ENCODE measurements at regions not wholly inside any gene's neighbourhood (a gene's known extent, or its start where the extent isn't known, plus 50 kb on each side); places are given as distances from the start of the nearest gene placed in this dataset.

DNA sequence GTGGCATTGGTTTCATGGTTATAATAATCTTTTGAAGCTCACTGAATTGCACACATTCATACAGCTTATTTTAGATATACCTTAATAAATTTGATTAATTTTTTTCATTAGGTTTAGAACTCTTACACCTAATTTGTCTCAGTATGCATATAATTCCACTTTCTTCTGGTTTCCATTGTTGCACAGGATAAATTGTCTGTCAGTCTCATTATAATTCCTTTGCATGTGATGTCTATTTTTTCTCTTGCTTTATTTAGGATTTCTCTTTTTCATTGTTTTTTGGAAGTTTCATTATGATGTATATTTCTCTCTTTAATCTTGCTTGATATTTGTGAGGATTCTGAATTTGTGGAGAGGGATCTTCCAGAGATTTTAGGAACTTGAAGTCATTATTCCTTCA is 84.7 kb downstream of the ARL5B start:
- Histone ChIP-seq H3K27me3 (ENCODE audit: insufficient read depth, low read length, poor library complexity) (no peaks in the 10 kb centered on the region), H3K9me3 (ENCODE audit: insufficient read depth, low read length, severe bottlenecking) (peaks cover 4% of the 10 kb centered on the region), H3K4me1 (ENCODE audit: insufficient read depth, low read length) (no peaks in the 10 kb centered on the region), H4K20me1 (ENCODE audit: insufficient read depth, low read length) (no peaks in the 10 kb centered on the region), H2AFZ (ENCODE audit: low read depth, low read length) (no peak overlapping the region), H3K9ac (ENCODE audit: low read depth, low read length) (no peak overlapping the region), H3K4me2 (ENCODE audit: insufficient read depth, low read length) (no peak overlapping the region), H3K79me2 (ENCODE audit: insufficient read depth, low read length) (no peaks in the 10 kb centered on the region), H3K27ac (ENCODE audit: low read length) (no peak overlapping the region), H3K4me3 (ENCODE audit: low read depth in 1 of 2, low read length in 2 of 2) (no peak overlapping the region), H3K36me3 (ENCODE audit: insufficient read depth, low read length) (no peaks in the 10 kb centered on the region)
- TF ChIP-seq EZH2 (IDR thresholded peaks at IDR 0.05; ENCODE audit: borderline replicate concordance, low read depth, low read length, severe bottlenecking), result no peak
- TF ChIP-seq, protein P1, sequence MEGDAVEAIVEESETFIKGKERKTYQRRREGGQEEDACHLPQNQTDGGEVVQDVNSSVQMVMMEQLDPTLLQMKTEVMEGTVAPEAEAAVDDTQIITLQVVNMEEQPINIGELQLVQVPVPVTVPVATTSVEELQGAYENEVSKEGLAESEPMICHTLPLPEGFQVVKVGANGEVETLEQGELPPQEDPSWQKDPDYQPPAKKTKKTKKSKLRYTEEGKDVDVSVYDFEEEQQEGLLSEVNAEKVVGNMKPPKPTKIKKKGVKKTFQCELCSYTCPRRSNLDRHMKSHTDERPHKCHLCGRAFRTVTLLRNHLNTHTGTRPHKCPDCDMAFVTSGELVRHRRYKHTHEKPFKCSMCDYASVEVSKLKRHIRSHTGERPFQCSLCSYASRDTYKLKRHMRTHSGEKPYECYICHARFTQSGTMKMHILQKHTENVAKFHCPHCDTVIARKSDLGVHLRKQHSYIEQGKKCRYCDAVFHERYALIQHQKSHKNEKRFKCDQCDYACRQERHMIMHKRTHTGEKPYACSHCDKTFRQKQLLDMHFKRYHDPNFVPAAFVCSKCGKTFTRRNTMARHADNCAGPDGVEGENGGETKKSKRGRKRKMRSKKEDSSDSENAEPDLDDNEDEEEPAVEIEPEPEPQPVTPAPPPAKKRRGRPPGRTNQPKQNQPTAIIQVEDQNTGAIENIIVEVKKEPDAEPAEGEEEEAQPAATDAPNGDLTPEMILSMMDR (IDR thresholded peaks at IDR 0.05; ENCODE audit: borderline replicate concordance, extremely low read depth, low read length, poor library complexity, severe bottlenecking), result no peak
- ATAC-seq (ENCODE audit: insufficient read depth, low read depth), result no peak
- DNase-seq, result no peak

DNA sequence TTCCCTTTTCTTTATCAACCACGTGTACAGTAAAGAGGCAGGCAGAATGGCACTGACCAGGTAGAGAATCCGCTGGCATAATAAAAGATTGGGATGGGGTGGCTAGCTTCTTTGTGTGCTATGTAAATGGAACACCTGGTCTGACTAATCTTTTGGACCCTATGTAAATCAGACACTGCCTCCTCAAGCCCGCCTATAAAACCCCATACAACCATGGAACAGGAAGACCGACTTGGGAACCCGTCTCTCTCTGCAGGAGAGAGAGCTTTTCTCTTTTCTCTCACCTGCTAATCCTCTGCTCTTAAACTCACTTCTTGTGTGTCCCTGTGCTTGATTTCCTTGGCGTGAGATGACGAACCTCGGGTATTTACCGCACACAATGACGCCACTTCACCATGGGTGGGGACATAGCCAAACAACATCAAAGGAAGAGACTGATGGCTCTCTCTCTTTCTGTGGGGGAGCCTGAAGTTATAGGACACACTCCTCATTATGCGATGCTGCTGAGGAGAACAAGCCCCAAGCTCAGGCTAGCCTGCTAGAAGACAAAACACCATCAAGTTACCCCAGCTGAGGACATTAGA is 94.2 kb downstream of the ARL5B start:
- Histone ChIP-seq H3K9ac (ENCODE audit: low read depth, low read length) (no peak overlapping the region), H3K4me3 (ENCODE audit: low read depth in 1 of 2, low read length in 2 of 2) (no peak overlapping the region), H2AFZ (ENCODE audit: low read depth, low read length) (no peak overlapping the region), H3K4me2 (ENCODE audit: insufficient read depth, low read length) (no peak overlapping the region), H3K36me3 (ENCODE audit: insufficient read depth, low read length) (no peaks in the 10 kb centered on the region), H4K20me1 (ENCODE audit: insufficient read depth, low read length) (no peaks in the 10 kb centered on the region), H3K27me3 (ENCODE audit: insufficient read depth, low read length, poor library complexity) (no peaks in the 10 kb centered on the region), H3K27ac (ENCODE audit: low read length) (no peak overlapping the region), H3K79me2 (ENCODE audit: insufficient read depth, low read length) (no peaks in the 10 kb centered on the region), H3K4me1 (ENCODE audit: insufficient read depth, low read length) (no peaks in the 10 kb centered on the region), H3K9me3 (ENCODE audit: insufficient read depth, low read length, severe bottlenecking) (no peaks in the 10 kb centered on the region)
- DNase-seq (no peak), ATAC-seq (ENCODE audit: insufficient read depth, low read depth) (no peak)
- no peak for TF ChIP-seq EZH2 (IDR thresholded peaks at IDR 0.05; ENCODE audit: borderline replicate concordance, low read depth, low read length, severe bottlenecking)
- TF ChIP-seq, protein P1 (IDR thresholded peaks at IDR 0.05; ENCODE audit: borderline replicate concordance, extremely low read depth, low read length, poor library complexity, severe bottlenecking), result no peak

DNA sequence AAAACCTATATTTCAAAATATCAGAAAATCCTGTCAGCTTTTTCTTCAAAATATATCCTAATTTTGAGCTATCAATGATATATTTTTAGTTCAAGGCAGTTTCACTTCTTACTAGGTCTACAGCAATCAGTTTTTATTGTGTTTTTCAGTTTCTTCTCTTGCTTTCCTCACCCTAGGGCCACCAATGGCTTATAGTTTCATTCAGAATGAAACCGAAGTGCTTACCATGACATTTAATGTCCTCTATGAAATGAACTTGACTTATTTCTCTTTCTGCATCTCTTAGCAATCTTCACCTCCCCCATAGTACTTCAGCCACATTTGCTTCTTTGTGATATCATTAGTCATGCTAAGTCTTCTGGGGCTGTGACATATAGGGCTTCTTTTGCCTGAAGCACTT is 100.3 kb downstream of the ARL5B start:
- no peaks in the 10 kb centered on the region for H3K36me3 ChIP-seq (ENCODE audit: insufficient read depth, low read length)
- no peak overlapping the region for H2AFZ ChIP-seq (ENCODE audit: low read depth, low read length)
- H3K79me2 ChIP-seq (ENCODE audit: insufficient read depth, low read length), result no peaks in the 10 kb centered on the region
- DNase-seq, result no peak
- no peaks in the 10 kb centered on the region for H4K20me1 ChIP-seq (ENCODE audit: insufficient read depth, low read length)
- no peak overlapping the region for H3K27ac ChIP-seq (ENCODE audit: low read length)
- ATAC-seq (ENCODE audit: insufficient read depth, low read depth), result no peak
- H3K9me3 ChIP-seq (ENCODE audit: insufficient read depth, low read length, severe bottlenecking), result no peaks in the 10 kb centered on the region
- H3K27me3 ChIP-seq (ENCODE audit: insufficient read depth, low read length, poor library complexity), result no peaks in the 10 kb centered on the region
- no peaks in the 10 kb centered on the region for H3K4me1 ChIP-seq (ENCODE audit: insufficient read depth, low read length)
- H3K4me3 ChIP-seq (ENCODE audit: low read depth in 1 of 2, low read length in 2 of 2), result no peak overlapping the region
- H3K9ac ChIP-seq (ENCODE audit: low read depth, low read length), result no peak overlapping the region
- H3K4me2 ChIP-seq (ENCODE audit: insufficient read depth, low read length), result no peak overlapping the region
- TF ChIP-seq, protein P1 (IDR thresholded peaks at IDR 0.05; ENCODE audit: borderline replicate concordance, extremely low read depth, low read length, poor library complexity, severe bottlenecking), result no peak
- no peak for TF ChIP-seq EZH2 (IDR thresholded peaks at IDR 0.05; ENCODE audit: borderline replicate concordance, low read depth, low read length, severe bottlenecking)

DNA sequence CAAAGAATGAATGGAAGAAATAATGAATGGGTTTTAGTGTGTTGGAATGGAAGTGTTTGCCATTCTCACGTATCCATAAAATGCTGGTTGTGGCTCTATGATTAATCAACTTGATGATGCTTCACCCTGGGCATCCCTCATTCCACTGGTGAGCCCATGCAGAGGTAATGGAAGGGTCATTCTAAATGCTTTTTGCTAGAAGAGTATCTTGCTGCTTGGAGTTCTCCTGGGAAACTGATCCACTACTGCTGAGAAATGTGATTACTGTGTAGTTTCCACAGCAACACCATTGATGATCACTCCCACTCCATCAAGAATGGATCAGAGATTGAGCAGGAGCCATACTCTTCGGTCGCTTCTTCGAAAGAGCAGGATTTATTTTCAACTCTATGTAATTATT is 101.6 kb downstream of the ARL5B start:
- Histone ChIP-seq H3K4me3 (ENCODE audit: low read depth in 1 of 2, low read length in 2 of 2) (no peak overlapping the region), H3K4me2 (ENCODE audit: insufficient read depth, low read length) (no peak overlapping the region), H3K36me3 (ENCODE audit: insufficient read depth, low read length) (no peaks in the 10 kb centered on the region), H3K9ac (ENCODE audit: low read depth, low read length) (no peak overlapping the region), H3K9me3 (ENCODE audit: insufficient read depth, low read length, severe bottlenecking) (no peaks in the 10 kb centered on the region), H4K20me1 (ENCODE audit: insufficient read depth, low read length) (no peaks in the 10 kb centered on the region), H3K4me1 (ENCODE audit: insufficient read depth, low read length) (no peaks in the 10 kb centered on the region), H3K79me2 (ENCODE audit: insufficient read depth, low read length) (no peaks in the 10 kb centered on the region), H3K27me3 (ENCODE audit: insufficient read depth, low read length, poor library complexity) (no peaks in the 10 kb centered on the region), H2AFZ (ENCODE audit: low read depth, low read length) (no peak overlapping the region), H3K27ac (ENCODE audit: low read length) (no peak overlapping the region)
- DNase-seq, result no peak
- TF ChIP-seq EZH2 (IDR thresholded peaks at IDR 0.05; ENCODE audit: borderline replicate concordance, low read depth, low read length, severe bottlenecking), result no peak
- TF ChIP-seq, protein P1 (IDR thresholded peaks at IDR 0.05; ENCODE audit: borderline replicate concordance, extremely low read depth, low read length, poor library complexity, severe bottlenecking), result no peak
- ATAC-seq (ENCODE audit: insufficient read depth, low read depth), result no peak
